GM21381 (cell line): ENCODE measurements at regions not wholly inside any gene's neighbourhood (a gene's known extent, or its start where the extent isn't known, plus 50 kb on each side); places are given as distances from the start of the nearest gene placed in this dataset.
"Not testable (repeated sequence)": the region's sequence is repeated elsewhere in the genome, so short reads cannot be mapped to it uniquely, and the experiment has no call there.

ENCODE experiments used
- ATAC-seq: cut with Tn5 transposase; IDR thresholded peaks from one replicate; pipeline ENCODE4 v1.9.1; 2021; ENCODE audit warnings: mild to moderate bottlenecking, moderate library complexity; ENCODE audit not compliant: unreplicated experiment

DNA sequence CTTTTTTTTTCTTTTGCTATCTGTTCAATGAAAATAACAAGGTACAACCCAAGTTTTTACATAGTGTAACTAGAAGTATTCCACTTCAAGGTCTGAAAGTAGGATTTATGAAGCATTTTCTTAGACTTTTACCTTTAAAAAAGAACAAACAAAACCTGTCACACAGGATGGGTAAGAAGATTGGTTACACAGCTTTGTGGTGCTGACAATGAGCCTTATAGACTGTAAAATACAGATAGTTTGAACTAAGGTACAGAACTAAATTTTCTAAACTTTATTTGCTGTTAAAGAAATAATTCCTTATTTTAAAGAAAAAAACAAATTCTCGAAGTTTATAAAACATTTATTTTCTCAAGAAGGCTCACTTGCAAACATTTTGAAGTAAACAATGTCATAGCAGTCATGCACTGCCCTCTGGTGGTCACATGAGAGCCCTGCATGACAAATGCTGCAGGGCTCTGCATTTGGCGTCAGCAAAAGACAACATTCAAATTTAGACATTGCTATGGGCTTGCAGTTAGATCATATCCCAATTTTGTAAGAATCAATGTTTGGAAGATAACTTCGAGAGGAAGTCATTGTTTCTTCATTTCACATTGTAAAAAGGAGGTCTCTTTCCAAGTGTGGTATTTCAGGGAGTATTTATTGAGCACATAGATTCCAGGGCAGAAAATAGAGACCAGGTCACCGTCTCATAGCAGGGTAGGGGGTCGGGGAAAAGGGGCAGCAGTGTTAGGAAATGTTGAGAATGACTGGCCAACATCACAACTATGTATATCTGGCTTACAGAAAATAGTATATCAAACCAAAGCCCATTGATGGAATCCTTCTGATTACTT is 115.3 kb upstream of the FMN2 start:
- ATAC-seq, result peak; percentile 84

DNA sequence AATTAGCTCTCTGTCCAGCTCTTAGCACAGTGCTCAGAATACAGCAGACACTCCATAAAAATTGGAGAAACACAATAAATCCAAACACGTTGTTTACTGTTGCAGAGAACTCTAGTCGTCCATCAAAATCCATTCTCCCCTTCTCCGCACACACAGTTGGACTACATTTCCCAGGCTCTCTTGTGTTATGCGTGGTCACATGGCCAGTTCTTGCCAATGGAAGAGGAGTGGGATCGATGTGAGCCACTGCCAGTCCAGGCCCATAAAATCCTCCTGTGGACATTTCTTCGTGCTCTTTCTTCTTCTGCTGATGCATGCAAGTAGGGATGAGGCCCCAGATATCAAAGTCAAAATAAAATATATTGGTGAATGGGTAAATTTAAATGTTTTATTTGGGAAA is 114.3 kb upstream of the FMN2 start:
- no peak for ATAC-seq

DNA sequence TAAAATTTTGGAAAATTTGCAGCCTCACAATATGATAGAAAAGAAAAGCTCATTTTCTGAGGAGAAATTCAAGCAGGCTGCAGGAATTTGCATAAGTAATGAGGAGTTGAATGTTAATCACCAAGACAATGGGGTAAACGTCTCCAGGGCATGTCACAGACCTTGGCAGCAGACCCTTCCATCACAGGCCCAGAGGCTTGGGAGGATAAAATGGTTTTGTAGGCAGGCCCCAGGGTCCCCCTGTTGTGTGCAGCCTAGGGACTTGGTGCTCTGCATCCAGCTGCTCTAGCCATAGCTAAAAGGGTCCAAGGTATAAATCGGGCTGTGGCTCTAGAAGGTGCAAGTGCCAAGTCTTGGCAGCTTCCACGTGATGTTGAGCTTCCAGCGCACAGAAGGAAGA is 112.2 kb upstream of the FMN2 start:
- no peak for ATAC-seq

DNA sequence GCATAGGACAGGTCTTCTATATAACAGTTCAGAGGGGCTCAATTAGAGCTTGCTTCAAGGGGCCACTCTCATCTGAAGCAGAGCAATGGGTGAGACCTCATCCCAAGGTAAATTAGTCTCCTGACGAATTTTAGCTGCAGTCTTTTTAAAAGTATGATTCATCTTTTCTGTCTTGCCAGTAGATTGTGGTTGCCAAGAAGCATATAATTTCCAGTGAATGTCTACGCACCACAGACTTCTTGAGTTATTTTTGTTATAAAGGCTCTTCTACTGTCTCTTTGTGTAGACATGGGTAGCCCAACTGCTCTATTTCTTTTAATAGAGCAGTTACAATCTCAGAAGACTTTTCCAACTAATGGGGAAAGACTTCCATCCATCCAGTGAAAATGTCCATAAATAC is 108.9 kb upstream of the FMN2 start:
- ATAC-seq, result no peak

DNA sequence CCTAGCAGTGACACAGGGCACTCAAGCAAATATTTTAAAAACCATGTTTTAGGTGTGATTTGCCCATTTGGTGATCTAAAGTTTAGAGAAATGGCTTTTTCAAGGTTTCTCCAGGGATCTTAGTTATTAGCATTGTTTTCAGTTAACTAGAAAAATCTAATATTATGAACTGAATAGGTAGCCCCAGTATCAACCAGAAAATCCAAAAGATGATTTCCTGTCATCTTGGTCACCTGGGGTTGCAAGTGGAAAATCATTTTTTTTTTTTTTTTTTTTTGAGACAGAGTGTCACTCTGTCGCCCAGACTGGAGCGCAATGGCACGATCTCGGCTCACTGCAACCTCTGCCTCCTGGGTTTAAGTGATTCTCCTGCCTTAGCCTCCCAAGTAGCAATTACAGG is 106.6 kb upstream of the FMN2 start:
- no peak for ATAC-seq

DNA sequence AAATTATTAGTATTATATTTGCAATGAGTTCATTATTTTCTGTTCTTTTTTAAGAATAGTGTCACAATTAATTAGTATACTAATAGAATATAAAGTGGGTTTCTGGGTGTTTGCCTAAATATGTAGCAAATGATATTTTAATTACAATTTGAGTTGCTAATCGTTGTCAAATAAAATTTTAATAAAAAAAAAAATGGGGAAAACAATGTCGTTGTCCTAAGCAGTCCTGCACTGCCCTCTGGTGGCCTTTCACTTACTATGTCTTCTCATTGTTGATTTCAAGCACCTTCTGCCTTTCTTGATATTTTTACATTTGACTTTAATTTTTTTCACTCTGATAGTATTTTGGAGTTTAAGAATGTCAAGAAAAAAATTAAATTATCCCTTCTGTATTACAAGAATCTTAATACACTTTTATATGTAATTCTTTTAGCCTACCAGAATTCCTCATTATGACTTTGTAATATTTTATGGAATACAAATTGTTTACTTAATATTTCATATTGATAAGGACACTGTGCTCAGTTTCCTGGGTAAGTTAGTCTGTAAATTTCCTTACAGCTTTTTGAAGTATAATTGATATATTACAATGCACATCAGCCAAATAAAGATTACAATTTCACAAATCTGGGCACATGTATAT is 104.5 kb upstream of the FMN2 start:
- no peak for ATAC-seq

DNA sequence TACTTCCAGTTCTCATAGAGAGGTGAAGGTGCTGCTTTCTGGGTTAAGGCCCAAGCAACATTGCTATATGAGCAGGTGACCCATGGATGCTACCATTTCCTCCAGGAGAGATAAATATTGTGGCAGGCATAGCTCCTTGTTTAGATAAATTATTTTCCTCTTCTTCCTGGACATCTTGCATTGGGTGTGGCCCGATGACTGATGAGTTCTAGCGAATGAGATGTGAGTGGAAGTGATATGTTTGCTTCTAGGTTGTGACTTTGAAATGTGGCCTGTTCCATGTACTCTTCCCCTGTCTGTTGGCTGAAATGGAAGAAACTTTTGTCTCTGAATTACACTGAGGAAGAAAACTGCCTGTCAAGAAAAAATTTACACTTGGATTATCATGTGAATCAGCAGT is 101.7 kb upstream of the FMN2 start:
- ATAC-seq, result no peak

DNA sequence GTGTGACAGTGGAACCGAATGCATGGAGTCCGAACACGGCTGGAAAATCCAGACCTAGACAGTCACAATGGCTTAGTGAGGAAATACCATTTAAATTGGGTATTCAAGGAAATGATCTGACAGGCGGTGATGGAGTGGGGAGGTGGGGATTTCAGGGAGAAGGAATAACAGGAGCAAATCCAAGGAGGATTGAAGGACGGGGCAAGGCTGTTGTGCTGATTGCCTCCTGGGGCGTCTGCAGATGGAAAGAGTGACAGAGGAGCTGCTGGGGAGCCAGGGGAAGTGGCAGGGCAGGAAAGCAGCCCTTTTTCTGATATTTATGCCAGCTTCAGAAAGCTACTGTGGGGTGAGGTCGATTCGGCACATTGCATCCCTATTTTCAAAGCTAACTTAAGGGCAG is 99.1 kb upstream of the FMN2 start:
- not testable (repeated sequence) for ATAC-seq

DNA sequence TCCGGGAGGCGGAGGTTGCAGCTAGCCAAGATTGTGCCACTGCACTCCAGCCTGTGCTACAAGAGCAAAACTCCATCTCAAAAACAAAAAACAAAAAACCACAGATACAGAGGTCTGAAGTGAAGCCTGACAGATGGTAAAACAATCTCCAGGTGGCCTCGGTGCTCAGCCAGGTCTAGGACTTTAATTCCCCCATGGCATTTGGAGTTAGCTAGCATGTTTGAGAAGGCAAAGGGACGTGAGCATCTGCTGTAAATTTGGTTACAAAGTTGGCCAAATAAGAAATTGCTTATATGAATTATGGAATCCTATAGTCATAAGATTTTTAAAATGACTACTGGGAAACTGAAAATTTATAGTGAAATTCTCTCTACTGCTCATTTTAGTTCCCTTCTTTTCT is 98.3 kb upstream of the FMN2 start:
- ATAC-seq, result no peak

DNA sequence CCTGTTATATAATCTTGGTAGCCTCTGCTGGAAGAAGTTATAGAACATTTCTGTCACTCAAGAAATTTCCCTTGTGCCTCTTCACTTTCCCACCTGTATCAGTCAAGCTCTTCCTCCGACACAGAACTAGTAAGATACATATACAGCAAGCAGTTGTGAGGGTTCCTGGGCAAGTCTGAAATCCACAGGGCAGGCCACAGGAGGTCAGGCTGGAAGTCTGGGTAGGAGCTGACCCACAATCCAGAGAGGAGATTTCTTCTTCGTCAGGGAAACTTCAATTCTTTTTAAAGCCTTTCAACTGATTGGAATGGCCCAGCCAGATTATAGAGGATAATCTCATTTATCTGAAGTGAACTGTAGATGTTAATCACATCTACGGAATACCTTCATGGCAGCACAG is 96.4 kb upstream of the FMN2 start:
- ATAC-seq, result no peak

DNA sequence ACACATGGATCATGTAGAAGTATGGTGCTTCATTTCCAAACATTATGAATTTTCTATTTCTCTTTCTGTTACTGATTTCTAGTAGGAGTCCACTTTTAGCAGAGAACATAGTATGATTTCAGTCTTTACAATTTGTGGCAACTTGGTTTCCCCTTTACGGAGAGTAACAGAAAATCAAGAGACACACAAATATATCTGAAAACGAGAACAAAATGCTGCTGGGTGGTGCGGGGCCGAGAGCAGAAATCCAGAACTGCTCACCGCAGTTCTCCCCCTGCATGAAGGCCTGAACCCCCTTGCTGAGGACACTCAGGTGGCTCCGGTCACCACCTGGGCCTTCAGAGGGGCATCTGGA is 94.5 kb upstream of the FMN2 start:
- ATAC-seq, result no peak

DNA sequence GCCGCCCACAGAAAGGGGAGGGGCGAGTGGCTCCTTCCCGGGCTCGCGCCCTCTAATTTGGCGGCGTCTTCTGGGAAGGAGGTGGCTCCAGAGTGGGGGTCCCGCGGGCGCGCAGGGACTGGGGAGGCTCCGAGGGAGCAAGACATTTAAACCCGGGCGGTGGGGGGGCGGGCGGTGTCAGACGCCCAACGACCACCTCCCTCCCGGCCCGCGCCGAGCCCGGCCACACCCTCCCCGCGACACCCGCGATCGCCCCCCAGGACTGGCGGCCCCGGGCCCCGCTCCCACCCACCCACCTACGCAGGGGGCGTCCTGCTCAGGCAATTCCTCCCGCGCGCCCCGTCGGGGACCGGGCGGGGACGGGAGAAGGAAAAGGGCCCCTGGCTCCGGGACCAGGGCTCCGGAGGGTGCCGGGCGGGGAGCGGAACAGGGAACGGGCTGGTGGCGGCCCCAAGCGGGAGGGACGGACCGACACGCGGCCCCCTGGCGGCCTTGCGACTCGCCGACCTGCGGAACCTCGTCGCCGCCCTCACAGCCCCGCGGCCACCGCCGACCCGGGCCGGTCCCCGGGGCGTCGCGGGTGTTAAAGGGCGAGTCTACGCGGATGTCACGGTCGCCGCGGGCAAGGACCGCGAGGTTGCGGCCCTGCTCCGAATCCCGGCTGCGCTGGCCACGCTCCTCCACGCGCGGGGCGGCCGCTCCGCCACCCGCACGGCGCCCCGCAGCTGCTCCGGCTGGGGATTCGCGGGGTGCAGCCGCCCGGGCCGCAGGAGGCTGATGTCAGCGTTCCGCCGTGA is 94.0 kb upstream of the FMN2 start:
- ATAC-seq, result no peak

DNA sequence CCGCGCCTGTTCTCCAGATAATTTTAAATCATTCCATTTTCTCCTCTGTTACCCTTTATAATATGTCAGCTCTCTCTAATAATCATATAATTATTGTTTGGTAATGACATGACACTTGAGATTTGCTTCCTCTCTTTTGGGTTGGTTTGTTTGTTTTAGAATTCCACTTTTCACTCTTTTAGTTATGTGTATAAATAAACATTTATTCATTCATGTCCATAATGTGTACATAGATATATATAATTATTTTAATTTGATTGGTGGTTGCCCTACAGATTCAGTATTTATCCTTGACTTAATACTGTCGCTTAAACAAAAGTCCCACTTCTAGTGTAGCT is 93.4 kb upstream of the FMN2 start:
- no peak for ATAC-seq

DNA sequence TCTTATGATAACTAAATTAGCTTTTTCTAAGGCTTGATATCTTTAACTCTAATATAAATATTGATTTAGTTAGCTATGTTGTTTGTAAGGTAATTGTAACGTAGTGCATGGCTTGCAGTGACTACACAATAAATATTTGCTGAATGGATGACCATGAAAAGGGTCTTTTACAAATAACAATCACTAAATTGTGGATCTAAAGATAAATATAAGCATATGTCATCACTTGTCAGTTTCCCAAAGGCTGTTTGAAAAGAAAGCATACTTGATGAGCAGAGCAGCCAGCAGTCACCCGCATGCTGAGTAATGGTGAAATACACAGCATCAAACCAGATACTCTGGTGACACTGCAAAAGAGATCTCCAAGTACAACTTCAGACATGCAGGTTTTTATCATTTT is 92.5 kb upstream of the FMN2 start:
- ATAC-seq, result no peak

DNA sequence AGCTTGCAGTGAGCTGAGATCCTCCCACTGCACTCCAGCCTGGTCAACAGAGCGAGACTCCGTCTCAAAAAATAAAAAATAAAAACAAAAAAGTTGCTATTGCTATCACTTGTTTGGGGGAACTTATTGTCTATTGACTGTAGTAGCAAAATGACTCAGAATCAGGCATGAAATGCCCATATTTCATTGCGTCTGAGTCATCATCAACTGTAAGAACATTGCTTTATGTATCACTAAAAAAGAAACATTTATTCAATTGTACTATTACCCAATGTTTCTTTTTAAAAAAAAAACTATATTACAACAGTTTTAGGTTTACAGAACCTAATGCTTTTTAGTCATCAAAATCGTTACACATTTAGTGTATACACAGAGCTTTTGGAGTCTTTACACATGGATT is 91.0 kb upstream of the FMN2 start:
- ATAC-seq, result no peak

DNA sequence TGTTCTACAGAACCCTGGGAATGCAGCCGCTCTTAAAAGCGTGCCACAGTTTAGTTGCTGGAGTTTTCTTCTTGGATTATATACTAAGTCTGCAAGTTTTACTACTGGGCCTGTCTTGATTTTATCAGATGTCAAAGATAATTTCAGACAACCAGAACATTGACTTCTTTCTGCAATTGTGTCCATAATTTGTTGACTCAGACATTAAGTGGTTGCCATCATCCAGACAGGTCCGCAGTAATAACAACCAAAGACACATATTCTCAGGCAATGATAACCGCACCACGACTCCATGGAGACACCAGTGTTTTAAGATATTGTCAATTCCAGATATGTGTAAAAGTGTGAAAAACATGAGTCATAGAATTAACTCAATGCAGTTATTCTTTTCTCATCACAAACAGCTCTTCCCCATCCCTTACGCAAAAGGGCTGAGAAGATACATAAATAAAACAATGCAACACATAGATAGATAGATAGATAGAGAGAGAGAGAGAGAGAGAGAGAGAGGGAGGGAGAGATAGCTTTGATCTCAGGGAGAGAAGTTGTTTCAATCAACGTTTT is 90.4 kb upstream of the FMN2 start:
- ATAC-seq, result no peak

DNA sequence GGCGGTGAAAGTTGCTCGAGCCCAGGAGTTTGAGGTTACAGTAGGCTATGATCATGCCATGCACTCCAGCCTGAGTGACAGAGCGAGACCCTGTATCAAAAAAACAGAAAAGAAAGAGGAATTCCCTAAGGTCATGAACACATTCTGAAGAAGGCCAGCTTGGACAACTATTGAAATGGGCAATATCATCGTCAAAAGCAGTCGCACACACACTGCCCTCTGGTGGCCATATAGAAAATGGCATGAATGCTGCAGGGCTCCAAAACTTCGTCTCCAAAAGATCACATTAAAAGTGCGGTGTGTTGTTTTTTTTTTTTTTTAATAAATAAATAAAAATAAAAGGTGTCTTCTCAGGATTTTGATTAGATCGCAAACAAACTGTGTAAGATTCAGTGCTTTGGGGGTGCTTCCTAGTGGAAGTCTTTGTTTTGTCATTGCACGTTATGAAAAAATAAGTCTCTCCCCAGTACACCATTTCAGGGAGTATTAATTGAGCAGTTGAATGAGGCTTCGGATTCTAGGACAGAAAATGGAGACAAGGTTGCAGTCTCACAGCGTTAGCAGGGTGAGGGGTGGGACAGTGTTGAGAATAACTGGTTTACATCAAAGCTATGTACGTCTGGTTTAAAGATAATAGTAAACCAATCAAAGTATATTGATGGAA is 87.5 kb upstream of the FMN2 start:
- no peak for ATAC-seq

DNA sequence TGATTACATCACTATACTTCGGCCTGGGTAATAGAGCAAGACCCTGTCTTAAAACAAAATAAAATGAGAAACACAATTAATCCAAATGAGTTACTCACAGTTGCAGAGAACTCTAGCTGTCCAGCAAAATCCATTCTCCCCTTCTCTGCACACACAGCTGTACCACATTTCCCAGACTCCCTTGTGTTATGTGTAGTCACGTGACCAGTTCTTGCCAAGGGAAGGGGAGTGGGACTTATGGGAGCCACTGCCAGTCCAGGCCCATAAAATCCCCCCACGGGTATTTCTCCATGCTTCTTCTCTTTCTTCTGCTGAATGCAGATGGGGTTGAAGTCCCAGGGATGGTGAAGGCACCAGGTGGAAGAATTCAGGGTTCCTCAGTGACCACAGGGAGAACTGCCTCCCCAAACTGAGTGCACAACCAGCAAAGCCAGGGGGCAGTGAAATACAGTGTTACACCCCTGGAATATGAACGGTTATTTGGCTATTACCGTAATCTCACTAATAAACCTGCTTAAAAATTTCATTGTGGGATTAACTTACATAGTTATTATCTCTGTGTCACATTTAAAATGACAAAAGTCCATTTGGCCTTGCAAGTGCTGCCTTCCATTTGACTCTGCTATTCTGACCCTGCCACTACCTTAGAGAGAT is 85.6 kb upstream of the FMN2 start:
- no peak for ATAC-seq

DNA sequence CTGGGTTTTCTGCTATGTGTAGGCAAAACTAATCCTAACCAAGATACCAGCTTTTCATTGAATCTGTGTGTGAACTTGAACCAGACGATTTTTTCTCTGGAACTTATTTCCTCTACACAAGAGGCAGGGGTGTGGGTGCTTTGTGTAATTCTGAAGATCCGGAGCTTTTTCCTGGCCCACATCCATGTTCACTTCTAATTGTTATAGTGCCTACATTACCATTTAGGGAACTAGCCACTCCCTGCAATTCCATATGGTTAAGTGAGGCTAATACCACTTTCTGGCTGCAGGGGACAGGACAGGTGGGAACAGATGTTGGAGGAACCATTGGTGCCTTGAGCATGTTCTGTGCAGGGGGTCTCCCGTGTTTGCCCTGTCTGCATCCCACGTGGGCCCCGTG is 83.4 kb upstream of the FMN2 start:
- no peak for ATAC-seq

DNA sequence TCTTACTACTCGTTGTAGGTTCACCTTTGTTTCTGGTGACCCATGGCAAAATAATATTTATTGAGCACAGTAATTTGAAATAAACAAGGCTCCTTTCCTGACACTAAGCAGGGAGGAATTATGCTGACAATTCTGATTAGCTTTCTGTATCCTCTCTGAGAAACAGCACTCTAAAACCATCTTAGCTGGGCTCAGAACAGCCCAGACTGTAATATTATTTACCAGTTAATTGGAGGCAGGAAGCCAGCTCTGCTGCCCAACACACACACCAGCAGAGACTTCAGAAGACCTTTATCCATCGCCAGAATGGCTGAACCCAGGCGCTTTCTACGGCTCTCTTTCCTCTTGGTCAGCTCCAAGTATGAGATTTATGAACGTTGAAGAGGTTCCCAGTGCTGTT is 77.6 kb upstream of the FMN2 start:
- no peak for ATAC-seq

DNA sequence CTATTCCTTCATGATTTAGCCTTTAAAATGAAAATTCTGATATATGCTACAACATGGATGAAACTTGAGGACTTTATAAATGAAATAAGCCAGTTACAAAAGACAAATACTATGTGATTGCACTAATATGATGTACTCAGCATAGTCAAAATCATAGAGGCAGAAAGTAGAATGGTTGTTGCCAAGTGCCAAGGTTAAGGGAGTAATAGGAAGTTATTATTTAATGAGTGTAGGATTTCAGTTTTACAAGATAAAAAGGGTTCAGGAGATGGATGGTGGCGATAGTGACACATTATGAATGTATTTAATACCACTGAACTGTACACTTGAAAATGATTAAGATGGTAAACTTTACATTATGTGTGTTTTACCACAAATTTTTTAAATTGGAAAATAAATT is 73.1 kb upstream of the FMN2 start:
- ATAC-seq, result no peak
